Fibroblast of pulmonary artery (primary cell): ENCODE measurements at regions not wholly inside any gene's neighbourhood (a gene's known extent, or its start where the extent isn't known, plus 50 kb on each side); places are given as distances from the start of the nearest gene placed in this dataset.

Source experiments
- DNase-seq: peaks from one replicate; pipeline ENCODE4 v3.0.0-alpha.2; 2010; ENCODE audit warnings: low read depth
- H3K4me3 ChIP-seq: replicated peaks from 2 replicates; pipeline ENCODE4 v1.5.1; 2011; ENCODE audit warnings: low read depth, mild to moderate bottlenecking, control low read depth, low read length, moderate library complexity
- CTCF ChIP-seq: IDR thresholded peaks from 2 replicates; pipeline ENCODE4 v1.5.1; 2011; ENCODE audit warnings: mild to moderate bottlenecking, control low read depth, low read length, inconsistent platforms; ENCODE audit errors: missing control alignments

- no peak overlapping the region for H3K4me3 ChIP-seq
- DNase-seq = no peak
- TF ChIP-seq CTCF = no peak
Observed at GRCh38 chr3:187464682-187465081, 96.5 kb downstream of the RTP4 start.

GRCh38 chr3:187458921-187459320, 90.7 kb downstream of the RTP4 start:
- no peak for TF ChIP-seq CTCF

GRCh38 chr3:187458383-187458782, 90.2 kb downstream of the RTP4 start:
- no peak overlapping the region for H3K4me3 ChIP-seq
- no peak for TF ChIP-seq CTCF
- DNase-seq = no peak

More at GRCh38 chr3:187458921-187459320, 90.7 kb downstream of the RTP4 start:
- no peak for DNase-seq
- no peak overlapping the region for H3K4me3 ChIP-seq

- DNase-seq = peak; percentile 39
- no peak overlapping the region for H3K4me3 ChIP-seq
- no peak for TF ChIP-seq CTCF
Observed at GRCh38 chr3:187456250-187456649, 88.1 kb downstream of the RTP4 start.

- TF ChIP-seq CTCF = no peak
- DNase-seq = no peak
- no peak overlapping the region for H3K4me3 ChIP-seq
Observed at GRCh38 chr3:187454085-187454815, 86.1 kb downstream of the RTP4 start.

GRCh38 chr3:187450431-187451190, 82.4 kb downstream of the RTP4 start:
- TF ChIP-seq CTCF = no peak
- H3K4me3 ChIP-seq = no peak overlapping the region
- no peak for DNase-seq
